Fibroblast of skin of right quadriceps (primary cell): ENCODE measurements at regions not wholly inside any gene's neighbourhood (a gene's known extent, or its start where the extent isn't known, plus 50 kb on each side); places are given as distances from the start of the nearest gene placed in this dataset.

Experiments used
- DNase-seq: peaks from one replicate; pipeline ENCODE4 v3.0.0-alpha.2; 2013

DNA sequence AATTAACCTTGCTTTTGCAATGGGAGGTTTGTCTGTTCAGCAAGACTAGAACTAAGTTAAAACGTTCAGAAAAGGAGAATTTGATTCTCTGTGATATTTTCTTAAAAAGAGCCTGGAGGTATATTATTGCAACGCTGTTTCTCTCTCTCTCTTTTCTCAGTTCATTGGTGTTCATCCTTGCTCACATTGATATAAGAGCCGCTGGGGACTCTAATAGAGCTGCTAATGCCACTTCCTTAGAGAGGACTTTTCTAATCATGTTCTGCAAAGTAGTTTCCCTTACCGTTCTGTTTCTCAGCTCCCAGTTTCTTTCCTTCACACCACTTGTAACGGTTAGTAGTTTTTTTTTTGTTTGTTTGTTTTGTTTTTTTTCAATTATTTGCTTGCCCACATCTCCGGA lies 203.8 kb downstream of the RWDD3 start:
- no peak for DNase-seq

DNA sequence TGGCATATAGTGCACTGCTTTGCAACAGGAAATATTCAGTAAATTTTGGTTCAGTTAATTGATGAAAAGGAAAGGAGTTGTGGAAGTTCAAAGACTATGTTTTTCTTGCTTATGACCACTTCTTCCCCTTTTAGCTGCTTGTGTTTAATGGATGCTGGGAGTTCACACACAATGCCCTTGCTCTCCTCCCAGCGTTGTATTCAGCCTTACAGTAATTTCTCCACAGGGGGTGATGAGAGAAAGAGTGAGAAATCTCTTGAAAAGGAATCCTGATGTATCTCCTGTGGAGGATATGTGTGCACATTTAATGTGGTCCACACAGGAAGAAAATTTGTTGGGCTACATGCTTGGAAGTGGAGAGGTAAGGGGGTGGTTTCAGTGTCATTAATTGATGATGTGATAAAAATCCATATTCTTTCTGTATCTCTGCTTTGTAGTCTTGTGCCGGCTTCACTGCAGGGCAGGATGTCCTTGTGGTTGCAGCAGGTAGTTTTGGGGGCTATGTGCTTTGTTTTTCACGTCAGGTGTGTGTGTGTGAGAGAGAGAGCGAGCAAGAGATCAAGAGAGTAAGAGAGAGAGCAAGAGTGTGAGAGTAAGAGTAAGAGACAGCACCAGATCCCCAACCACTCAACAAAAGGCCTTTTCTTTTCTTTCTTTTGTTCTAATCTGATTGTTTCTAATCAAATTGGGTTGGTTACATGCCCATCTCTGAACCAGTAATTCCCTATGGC lies 204.4 kb downstream of the RWDD3 start:
- DNase-seq, result no peak

DNA sequence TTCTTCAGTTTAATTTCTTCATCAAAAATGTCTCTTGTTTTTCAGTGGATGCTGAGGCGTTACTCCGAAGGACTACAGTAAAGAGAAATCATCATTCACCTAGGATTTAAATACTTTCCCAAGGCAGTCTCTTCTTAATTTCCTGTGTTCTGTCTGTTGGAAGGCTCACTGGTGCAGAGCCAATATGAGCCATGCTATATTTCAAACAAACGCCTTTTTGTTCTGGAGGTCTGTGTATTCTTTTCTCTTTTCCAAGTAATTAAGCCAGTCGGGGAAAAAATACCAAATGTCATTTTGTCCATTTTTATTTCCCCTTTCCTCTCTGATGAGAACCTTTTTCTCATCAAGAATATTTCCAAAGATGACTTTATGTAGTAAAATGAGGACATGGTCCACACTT lies 206.5 kb downstream of the RWDD3 start:
- no peak for DNase-seq

DNA sequence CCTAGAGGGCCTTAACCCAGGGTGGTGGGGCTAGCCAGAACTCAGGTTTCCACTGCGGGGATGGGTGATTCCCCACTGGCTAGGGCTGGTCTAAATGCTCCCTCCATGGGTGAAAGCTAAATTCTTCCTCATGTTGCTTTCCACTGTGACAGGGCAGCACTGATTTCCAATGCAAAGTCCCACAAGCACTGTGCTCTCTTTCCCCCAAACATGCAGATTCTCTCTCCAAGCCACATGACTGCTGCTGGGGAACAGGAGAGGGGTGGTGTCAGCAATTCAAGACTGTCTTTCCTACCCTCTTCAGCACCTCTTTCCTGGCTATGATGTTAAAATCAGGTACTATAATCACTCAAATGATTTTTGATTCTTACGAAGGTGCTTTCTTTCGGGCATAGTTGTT lies 215.5 kb downstream of the RWDD3 start:
- DNase-seq, result no peak

DNA sequence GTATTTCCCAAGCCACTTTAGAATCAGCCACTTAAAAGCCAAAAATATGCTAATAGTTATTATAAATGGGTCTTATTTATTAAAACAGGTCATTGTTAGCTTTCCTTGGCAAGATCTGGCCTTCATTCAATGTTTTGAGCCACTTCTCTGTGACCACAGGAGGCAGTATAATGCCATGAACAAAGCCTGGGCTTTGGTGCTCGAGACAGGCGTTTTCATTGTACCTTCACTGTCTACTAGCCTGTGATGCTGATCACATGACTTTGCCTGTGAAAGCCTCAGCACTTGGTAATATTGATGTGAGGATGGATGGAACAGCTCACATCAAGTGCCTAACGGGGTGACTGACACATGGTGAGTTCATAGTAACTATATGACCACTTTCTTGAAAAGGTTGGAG lies 217.0 kb downstream of the RWDD3 start:
- no peak for DNase-seq

DNA sequence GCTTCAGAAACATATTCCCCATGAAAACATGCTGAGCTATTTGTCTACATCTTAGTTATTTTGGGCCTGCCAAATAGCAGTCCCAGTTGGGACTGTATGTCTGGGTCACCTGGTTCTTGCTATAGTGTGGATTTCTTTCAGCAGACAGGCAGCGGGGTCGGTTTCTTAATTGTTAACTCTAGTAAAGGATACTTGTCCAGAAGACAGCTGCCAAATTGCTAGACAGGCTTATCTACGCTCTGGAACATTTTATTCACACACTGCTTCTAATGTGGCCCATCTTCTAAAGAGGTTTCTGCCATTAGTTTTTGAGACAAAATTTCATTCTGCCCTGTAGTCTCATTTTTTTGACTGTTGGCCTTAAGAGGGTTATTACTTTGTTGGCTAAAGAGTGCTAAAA lies 217.9 kb downstream of the RWDD3 start:
- no peak for DNase-seq

DNA sequence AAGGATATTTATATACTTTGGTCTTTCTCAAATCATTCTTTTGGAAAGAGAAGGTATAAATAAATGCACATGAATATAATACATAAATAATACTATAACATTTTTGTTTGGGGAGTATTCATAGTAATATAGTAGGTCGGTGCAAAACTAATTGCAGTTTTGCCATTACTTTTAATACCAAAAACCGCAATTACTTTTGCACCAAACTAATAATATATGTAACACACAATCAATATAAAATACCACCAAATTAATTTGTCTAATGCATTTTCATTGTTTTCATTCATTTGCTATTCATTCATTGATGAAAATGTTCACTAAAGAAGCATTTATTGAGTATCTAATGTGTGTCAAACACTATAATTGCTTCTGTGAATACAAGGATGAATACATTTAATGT lies 219.0 kb downstream of the RWDD3 start:
- DNase-seq, result no peak

DNA sequence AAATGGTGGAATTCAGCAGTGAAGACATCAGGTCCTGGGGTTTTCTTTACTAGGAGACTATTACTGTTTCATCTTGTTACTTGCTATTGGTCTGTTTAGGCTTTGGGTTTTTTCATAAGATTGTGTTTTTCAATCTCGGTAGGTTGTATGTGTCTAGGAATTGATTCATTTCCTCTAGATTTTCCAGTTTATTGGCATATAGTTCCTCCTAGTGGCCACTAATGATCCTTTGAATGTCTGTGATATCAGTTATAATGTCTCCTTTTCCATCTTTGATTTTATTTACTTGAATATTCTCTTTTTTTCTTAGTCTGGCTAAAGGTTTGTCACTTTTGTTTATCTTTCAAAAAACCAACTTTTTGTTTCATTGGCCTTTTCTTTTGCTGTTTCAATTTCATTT lies 233.0 kb downstream of the RWDD3 start:
- DNase-seq, result no peak

DNA sequence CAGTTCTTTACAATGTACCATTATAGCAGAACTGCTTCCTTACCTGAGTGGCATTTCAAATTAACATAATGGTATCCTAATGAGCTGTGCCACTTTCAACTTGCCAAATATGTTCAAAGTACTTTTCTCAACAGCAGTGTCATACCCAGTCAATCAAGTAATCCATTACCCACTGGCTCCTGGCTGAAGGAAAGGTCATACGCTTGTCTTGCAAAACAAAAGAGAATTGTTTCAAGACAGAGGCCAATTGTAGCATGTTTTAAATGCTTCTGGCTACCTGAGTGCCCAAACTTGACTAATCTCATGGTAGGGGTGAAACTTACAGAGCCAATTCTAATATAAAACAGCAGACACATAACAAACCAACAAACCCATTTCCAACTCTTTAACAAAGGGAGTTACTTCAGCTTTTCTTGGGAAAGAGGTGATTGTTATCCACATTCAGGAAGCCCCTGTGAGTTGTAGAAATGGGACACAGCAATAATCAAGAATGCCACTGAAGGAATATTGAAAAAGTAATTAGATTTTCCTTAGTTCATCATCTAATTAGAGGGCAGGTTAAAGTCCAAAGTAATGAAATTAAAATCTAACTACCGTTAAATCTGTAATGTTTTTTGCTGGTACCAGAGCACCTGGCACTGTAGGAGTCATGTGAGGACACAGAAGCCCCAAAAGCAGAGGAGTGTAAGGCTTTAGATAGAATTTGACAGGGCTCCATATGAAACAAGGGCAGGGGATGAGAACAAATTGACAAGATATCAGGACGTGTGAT lies 241.9 kb downstream of the RWDD3 start:
- no peak for DNase-seq

DNA sequence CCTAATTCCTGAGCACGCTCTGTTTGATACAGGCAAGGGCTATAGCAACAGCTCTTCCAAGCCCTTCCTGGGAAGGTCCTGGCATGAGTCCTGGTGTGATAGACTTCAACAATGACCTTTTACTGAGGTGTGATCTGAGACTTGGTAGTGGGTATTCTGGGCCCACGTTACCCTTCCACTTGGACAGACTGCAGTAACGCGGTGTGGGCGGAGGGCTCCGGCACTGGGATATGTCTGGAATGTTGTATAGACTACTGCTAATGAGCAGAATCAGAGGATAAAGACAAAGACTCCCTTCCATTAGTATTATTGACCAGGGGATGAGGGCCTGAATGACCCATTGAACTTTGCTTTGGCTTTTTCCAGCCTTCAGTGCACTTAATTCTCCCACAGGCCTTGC lies 262.3 kb downstream of the RWDD3 start:
- no peak for DNase-seq

DNA sequence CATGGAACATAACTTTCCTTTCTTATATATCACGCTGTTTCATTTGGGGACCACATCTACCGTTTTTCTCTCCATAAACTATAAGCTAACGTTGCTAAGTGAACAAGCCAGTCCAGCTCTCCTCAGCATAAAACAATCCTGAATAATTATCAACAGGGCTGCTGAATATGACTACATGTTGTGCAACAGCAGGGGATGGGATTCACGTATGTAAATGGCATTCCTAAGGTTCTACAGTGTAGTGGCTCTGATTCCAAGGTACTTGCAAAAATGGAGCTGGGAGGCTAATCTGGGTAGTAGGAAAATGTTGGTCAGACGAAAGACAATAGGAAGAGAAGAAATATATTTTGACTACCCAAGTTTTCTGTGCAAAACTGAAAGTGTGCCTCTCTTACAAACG lies 262.8 kb downstream of the RWDD3 start:
- DNase-seq, result no peak

DNA sequence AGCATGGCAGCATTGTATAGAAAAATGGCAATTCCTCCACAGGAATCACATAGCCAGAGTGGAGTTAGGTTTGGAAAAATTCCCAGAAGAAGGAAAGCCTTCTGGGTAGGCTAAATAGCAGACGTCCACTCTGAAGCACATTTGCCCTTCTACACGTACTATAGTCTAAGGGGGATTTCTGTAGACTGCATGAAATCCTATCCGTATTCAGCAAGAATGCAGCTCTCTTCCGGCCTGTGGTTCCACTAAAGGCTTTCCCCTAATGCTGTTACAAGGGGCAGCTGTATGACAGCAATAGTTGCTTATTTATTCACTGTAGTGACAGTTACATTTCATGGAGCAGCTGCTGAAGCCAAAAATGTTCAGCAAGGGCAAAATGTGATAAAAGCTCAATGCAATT lies 263.6 kb downstream of the RWDD3 start:
- no peak for DNase-seq

DNA sequence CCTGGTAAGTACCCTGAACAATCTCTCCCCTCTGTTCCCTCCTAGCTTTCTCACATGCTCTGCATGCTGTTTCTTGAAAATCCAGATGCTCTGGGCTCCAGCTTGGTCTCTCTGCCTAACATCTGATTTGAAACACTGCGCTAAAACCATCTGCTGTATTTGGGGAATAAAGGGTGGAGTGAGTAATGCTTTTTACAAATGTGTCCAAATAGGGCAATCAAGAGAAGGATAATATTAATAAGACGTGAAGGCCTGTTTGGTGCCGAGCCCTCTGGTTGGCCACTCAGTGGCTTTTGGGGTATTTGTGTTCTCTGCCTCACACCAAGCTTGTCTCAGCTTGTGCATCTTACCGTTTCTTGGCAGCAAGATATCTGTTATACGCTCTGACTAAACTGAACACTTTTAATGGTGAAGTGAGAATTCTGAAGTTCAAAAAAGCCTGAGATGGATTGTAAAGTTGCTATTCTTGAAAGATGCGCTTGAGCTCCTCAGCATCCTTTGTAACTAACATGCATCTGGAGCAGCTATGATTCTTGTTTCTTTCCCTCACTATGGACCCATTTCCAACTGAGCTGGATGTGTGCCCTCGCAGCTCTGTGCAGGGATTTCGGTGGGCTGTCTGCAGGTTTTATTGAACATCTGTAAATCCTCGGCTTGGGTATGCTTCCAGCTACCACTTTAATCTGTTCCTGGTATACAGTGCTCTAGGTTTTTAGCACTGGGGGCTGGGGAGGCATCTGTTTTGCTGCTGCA lies 269.4 kb downstream of the RWDD3 start:
- DNase-seq, result no peak

DNA sequence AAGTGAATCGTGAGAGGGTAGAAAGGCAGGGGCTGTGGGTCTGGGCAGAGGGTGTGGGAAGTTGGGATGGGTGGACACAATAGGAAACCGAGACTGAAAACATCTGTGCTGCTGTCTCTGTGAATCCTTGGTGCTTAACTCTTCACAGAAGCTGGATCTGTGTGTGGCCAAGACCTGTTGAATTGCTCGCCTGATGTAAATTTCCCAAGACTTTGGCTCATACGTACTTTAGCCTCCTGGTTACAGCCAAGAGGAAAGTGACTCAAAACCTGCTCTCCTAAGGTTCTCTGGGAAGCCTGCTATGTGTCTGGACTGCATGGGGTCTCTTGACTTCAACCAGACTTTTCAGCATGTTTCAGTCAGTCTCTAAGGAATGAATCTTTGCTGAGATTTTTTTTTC lies 270.3 kb downstream of the RWDD3 start:
- DNase-seq, result no peak

DNA sequence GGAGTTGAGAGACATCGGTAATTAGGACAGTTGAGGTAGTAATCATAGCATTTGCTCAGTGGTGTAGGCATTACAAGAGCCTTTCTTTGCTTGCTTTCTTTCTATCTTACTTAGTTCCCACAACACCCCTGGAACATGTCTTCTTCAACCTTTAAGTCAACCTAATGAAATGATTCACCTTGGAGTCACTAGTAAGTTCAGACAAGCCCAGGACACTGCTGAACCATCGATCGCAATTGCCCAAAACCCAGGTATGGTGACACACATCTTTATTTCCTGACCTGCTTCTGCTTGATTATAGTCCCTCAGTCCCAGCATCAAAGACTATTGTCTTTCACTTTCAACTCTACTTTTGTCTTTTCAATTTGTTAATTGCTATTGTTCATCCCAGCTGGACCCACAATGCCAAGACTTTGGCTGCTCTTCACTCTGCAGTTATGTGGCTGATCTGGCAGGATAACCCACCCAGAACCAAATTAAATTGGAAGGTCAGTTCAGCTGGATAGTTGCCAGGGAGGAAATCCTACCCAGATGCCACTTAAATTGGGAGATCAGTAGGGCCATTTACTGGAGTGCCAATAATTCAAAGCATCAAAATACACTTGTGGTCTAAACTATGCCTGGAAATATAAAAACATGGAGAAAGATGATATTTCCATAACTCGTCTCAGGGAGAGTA lies 272.9 kb downstream of the RWDD3 start:
- no peak for DNase-seq

DNA sequence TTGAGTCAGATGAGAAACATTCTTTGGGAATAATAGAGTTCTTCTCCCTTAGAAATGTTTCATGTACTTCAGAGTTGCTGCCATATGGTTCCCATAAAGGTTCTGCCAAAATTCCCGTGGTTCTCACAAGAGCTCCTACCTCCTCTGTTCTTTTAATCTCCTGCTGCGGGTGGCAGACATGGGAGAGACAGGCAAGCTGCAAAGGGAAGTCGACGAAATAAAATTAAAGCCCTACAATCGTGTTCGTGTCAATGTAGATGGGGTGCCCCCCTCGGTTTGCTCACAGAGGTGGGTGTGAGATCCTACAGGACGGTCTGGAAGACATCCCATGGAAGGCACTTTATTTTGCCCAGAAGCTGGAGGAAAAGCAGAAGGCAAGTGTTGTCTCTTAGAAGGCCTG lies 276.0 kb downstream of the RWDD3 start:
- DNase-seq, result no peak

DNA sequence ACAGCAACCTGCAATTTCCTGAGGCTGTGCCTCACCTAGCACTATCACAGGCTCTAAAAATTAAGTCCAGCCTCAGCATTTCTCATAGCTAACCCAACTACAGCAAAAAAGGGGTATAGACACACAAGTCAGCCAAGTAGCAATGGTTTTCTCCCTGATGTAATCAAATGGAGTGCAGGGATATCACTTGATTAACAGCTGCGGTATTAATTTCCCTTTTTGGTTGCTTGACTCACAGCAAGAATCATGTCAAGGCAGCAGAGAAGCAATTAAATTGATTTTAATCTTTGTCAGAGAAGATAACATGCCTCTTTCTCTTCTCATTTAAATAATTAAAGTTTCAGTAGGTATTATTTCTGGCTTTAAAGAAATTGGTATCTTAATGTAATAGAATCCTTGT lies 278.9 kb downstream of the RWDD3 start:
- DNase-seq, result no peak

DNA sequence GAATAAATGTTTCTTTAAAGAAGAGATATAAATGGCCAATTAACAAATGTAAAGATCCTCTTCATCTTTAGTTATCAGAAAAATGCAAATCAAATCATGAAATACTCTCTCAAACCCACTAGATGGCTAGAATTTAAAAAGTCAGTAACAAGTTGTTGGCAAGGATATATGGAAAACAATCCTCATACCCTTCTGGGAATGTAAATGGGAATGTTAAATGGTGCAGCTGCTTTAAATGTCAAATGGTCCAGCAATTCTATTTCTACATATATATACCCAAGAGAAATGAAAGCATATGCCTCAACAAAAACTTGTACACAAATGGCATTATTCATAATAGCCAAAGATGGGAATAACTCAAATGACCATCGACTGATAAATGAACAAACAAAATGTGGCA lies 283.5 kb downstream of the RWDD3 start:
- DNase-seq, result no peak

DNA sequence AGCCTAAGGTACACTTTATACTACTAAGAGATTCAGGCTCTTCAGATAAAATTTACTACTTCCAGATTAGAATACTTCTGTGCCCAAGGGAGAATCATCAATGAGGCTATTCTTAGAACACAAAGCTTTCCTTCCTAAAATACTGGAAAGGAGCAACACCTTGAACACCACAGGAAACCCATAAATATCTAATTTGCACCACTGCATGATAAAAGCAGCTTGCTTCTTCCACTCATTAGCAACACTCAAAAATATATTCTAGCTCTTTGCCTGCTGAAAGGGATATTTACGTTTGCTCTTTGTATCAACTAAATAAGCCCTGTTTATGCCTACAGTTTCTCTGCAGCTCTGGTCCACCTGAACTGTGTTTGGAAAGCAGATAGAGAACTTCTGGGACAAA lies 284.3 kb downstream of the RWDD3 start:
- DNase-seq, result no peak

DNA sequence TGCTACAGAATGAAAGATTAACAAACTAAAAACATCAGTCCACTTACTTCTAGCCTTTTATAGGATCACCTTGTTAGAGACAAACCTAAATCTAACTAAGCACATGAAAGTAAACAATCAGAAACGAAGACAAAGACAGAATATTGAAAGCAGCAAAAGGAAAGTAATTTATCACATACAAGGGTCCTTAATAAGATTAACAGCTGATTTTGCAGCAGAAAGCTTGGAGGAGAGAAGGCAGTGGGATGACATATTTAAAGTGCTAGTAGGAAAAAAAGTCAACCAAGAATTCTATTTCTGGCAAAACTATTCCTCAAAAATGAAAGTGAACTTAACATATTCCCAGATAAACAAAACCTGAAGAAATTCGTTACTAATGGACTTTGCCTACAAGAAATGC lies 286.4 kb downstream of the RWDD3 start:
- DNase-seq, result no peak

DNA sequence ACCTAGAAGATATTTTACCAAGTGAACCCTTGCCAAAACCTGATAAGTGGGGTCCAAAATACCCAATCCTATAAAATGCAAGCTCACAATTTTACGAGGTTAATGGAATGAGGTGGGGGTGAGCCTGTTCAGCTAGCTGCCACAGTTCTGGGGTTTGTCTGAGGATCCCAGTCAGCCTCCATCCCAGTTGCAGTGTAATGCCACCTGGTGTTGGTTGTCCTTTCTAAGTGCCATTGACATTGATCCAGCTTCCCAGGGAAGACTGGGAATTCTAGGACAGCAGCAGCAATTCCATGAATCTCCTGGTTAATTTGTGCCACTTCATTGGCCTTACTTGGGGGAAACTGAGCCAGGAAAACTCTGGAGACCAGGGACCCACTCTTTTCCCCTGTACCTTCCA lies 298.3 kb downstream of the RWDD3 start:
- no peak for DNase-seq

DNA sequence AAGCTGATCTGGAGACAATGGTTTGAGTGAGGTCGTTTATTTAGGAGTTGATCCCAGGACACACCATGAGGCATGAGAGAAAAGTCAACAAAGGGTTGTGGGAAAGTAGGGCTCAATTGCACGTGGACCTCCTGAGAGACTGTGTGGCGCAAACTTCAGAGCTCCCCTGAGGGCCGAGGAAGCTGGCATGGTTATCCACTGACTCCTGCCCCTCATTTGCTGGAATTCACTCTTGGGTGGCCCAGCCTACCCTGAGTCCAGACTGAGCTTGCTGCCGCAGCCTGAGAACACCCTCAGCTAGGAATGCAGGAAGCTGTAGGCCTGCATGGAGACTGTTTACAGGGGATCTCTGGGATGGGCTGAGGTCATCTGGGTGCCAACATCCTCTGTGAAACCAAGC lies 301.0 kb downstream of the RWDD3 start:
- no peak for DNase-seq

DNA sequence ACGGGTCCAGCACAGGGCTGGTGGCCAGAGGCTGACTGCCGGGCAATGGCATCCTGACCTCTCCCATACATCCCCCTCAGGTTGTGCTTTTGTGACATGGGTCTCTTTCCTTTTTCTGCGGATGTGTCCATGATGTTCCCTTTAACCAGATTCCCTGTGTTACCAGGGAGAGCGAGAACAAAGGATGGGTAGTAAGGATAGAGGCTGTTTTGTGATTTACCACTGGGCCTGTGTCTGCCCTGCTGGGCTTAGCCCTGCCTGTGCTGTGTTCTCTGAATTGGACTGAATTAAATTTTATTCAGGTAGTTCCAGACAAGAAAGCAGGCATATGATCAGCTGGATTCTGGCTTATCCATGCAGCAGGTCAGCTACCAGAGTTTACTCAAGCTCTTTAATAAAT lies 301.6 kb downstream of the RWDD3 start:
- no peak for DNase-seq

DNA sequence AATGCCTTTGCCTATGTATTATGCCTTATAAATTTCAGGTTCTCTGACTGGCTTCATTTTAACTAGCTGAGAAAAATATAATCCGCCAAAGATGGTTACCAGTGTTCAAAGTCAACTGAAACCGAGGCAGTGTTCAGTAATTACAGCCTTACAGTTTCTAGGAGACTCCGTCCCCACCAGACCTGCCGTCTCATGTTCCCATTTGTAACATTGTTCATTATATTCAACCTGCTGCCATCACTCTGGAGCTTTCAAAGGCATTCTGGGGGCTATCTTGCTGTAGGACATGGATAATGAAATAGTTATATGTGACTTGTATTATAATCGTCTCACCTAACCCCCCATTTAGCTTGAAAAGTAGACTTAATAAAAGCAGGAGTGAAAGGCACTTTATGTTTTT lies 302.5 kb downstream of the RWDD3 start:
- no peak for DNase-seq
